Caco-2 (cell line): ENCODE measurements at regions not wholly inside any gene's neighbourhood (a gene's known extent, or its start where the extent isn't known, plus 50 kb on each side); places are given as distances from the start of the nearest gene placed in this dataset.

Source experiments
- BruUV-seq: library from RNA; stranded (reverse); fragments of 400-500 nt; replicated peaks from 2 replicates; lab custom pipeline; 2021; lab: Mats Ljungman, UMichigan
- CTCF ChIA-PET: fragments of 300-600 bp; sonication (Branson Sonifier 250); formaldehyde crosslinking; loops from one replicate; lab custom pipeline; 2022; ENCODE audit warnings: antibody characterized with exemption; lab: Charles Lee
- POLR2A ChIA-PET: fragments of 300-600 bp; sonication (Branson Sonifier 250); formaldehyde crosslinking; loops from one replicate; lab custom pipeline; 2022; ENCODE audit warnings: antibody characterized with exemption; lab: Charles Lee
- DNase-seq, 2 experiments: peaks; one replicate each; pipeline versions ENCODE4 v3.0.0 to v3.0.0-alpha.2; 2020 to 2022
- H3K27me3 ChIP-seq: replicated peaks from 2 replicates; pipeline ENCODE4 v1.6.0; 2011; ENCODE audit warnings: low read length; ENCODE audit not compliant: control insufficient read depth, insufficient read depth
- H3K36me3 ChIP-seq: 2 replicates; pipeline ENCODE4 v1.5.1; 2011; ENCODE audit warnings: low read length; ENCODE audit not compliant: control insufficient read depth, insufficient read depth
- H3K4me1 ChIP-seq: fragments of 250-450 bp; sonication (Bioruptor Pico); 2 replicates; pipeline ENCODE4 v1.5.1; 2020; ENCODE audit warnings: mild to moderate bottlenecking
- H3K4me3 ChIP-seq: 2 replicates; pipeline ENCODE4 v1.5.1; 2011; ENCODE audit warnings: low read depth, mild to moderate bottlenecking, control low read depth, low read length
- H3K9me3 ChIP-seq: fragments of 250-450 bp; sonication (Bioruptor Pico); 2 replicates; pipeline ENCODE4 v1.5.1; 2020; ENCODE audit warnings: mild to moderate bottlenecking, moderate library complexity
- H3K27ac Mint-ChIP-seq: one replicate; pipeline ENCODE4 v1.8.0; 2022; ENCODE audit warnings: mixed read lengths; ENCODE audit not compliant: unreplicated experiment
- H3K27me3 Mint-ChIP-seq: one replicate; pipeline ENCODE4 v1.8.0; 2022; ENCODE audit warnings: mixed read lengths; ENCODE audit not compliant: insufficient read depth, unreplicated experiment
- H3K36me3 Mint-ChIP-seq: one replicate; pipeline ENCODE4 v1.8.0; 2022; ENCODE audit warnings: mild to moderate bottlenecking, mixed read lengths; ENCODE audit not compliant: insufficient read depth, unreplicated experiment
- H3K4me1 Mint-ChIP-seq: one replicate; pipeline ENCODE4 v1.8.0; 2022; ENCODE audit warnings: low read depth, mixed read lengths; ENCODE audit not compliant: unreplicated experiment
- H3K4me3 Mint-ChIP-seq: one replicate; pipeline ENCODE4 v1.8.0; 2022; ENCODE audit warnings: mild to moderate bottlenecking, moderate library complexity, mixed read lengths; ENCODE audit not compliant: unreplicated experiment
- H3K9me3 Mint-ChIP-seq: one replicate; pipeline ENCODE4 v1.8.0; 2022; ENCODE audit warnings: mixed read lengths; ENCODE audit not compliant: unreplicated experiment
- CTCF ChIP-seq, 2 experiments: fragments of 200-600 bp in 1 of 2; IDR thresholded peaks; 1 replicate in 1 of 2; 2 replicates in 1 of 2; pipeline versions ENCODE4 v1.5.1 to v1.8.0; 2011 to 2022; ENCODE audit warnings: antibody characterized with exemption in 1 of 2, control low read depth in 1 of 2, inconsistent platforms in 1 of 2, low read depth in 1 of 2, low read length in 1 of 2, mild to moderate bottlenecking in 1 of 2, moderate library complexity in 1 of 2; ENCODE audit not compliant: insufficient read depth in 1 of 2, severe bottlenecking in 1 of 2, unreplicated experiment in 1 of 2
- intact Hi-C: fragments of 100-400 bp; cut with micrococcal nuclease; formaldehyde crosslinking; loops from one replicate; pipeline ENCODE4 v1.10.0; 2022; ENCODE audit not compliant: unreplicated experiment

- POLR2A ChIA-PET: no interaction called here
- DNase-seq: no peak
- Histone ChIP-seq H3K4me3 (no peak overlapping the region), H3K9me3 (no peaks in the 10 kb centered on the region), H3K36me3 (no peaks in the 10 kb centered on the region), H3K4me1 (no peaks in the 10 kb centered on the region), H3K27me3 (no peaks in the 10 kb centered on the region)
- BruUV-seq: no TSS peak
- H3K4me3 Mint-ChIP-seq: no peak overlapping the region
- H3K27me3 Mint-ChIP-seq: peaks cover 10% of the 10 kb centered on the region
- no peak for TF ChIP-seq CTCF (IDR thresholded peaks at IDR 0.05; ENCODE audit: insufficient read depth in 1 of 2, low read depth in 1 of 2, low read length in 1 of 2, severe bottlenecking in 1 of 2, unreplicated experiment in 1 of 2)
- CTCF ChIA-PET: no interaction called here
- intact Hi-C loops: no loop called here
- no peak overlapping the region for H3K27ac Mint-ChIP-seq
- peaks cover 12% of the 10 kb centered on the region for H3K4me1 Mint-ChIP-seq
- no peaks in the 10 kb centered on the region for H3K9me3 Mint-ChIP-seq
- peaks cover 6% of the 10 kb centered on the region for H3K36me3 Mint-ChIP-seq
These were observed 82.3 kb upstream of the LHX1 start for GRCh38 chr17:36854982-36855381.

GRCh38 chr17:36855459-36855858 is 81.8 kb upstream of the LHX1 start:
- Mint-ChIP-seq H3K4me1 (peaks cover 12% of the 10 kb centered on the region), H3K36me3 (peaks cover 6% of the 10 kb centered on the region), H3K27ac (no peak overlapping the region), H3K4me3 (no peak overlapping the region), H3K27me3 (peaks cover 13% of the 10 kb centered on the region), H3K9me3 (no peaks in the 10 kb centered on the region)
- TF ChIP-seq CTCF (IDR thresholded peaks at IDR 0.05; ENCODE audit: insufficient read depth in 1 of 2, low read depth in 1 of 2, low read length in 1 of 2, severe bottlenecking in 1 of 2, unreplicated experiment in 1 of 2): no peak
- Histone ChIP-seq H3K4me3 (no peak overlapping the region), H3K4me1 (no peaks in the 10 kb centered on the region), H3K9me3 (no peaks in the 10 kb centered on the region), H3K36me3 (no peaks in the 10 kb centered on the region), H3K27me3 (no peaks in the 10 kb centered on the region)
- CTCF ChIA-PET: no interaction called here
- no TSS peak for BruUV-seq
- POLR2A ChIA-PET: no interaction called here
- no peak for DNase-seq
- intact Hi-C loops: no loop called here

- Histone ChIP-seq H3K36me3 (no peaks in the 10 kb centered on the region), H3K4me1 (no peaks in the 10 kb centered on the region), H3K4me3 (no peak overlapping the region), H3K27me3 (no peaks in the 10 kb centered on the region), H3K9me3 (no peaks in the 10 kb centered on the region)
- DNase-seq: no peak
- TF ChIP-seq CTCF (IDR thresholded peaks at IDR 0.05; ENCODE audit: insufficient read depth in 1 of 2, low read depth in 1 of 2, low read length in 1 of 2, severe bottlenecking in 1 of 2, unreplicated experiment in 1 of 2): no peak
- Mint-ChIP-seq H3K4me1 (peaks cover 8% of the 10 kb centered on the region), H3K27me3 (peaks cover 13% of the 10 kb centered on the region), H3K36me3 (peaks cover 6% of the 10 kb centered on the region), H3K27ac (no peak overlapping the region), H3K4me3 (no peak overlapping the region), H3K9me3 (no peaks in the 10 kb centered on the region)
- intact Hi-C loops: no loop called here
- POLR2A ChIA-PET: no interaction called here
- no TSS peak for BruUV-seq
- CTCF ChIA-PET: no interaction called here
These were observed 81.1 kb upstream of the LHX1 start for GRCh38 chr17:36856222-36856621.
